ENCODE measurements at regions not wholly inside any gene's neighbourhood (a gene's known extent, or its start where the extent isn't known, plus 50 kb on each side); places are given as distances from the start of the nearest gene placed in this dataset.

DNA sequence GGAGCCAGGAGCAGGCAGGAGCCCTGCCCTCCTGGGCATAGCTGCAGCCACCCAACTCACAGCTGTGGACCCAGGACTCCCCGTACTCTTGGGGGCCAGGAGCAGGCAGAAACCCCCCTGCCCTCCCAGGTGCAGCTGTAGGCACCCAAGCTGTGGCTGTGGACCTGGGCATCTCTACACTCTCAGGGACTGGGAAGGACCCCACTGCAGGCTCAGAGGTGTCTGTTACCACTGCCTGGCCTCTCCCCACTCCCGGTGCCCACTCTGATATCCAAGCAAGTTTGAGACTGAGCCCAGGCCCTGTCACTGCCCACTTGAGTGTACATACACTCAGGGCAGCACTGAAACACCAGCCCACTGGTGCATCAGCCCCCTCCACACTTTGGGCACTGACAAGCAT, 193.5 kb upstream of the MANEA start:
- no peaks in the 10 kb centered on the region for H3K36me3 Mint-ChIP-seq (ENCODE audit: insufficient read depth, unreplicated experiment)
- peaks cover 10% of the 10 kb centered on the region for H3K27me3 Mint-ChIP-seq (ENCODE audit: insufficient read depth, unreplicated experiment)
- no TSS peak for BruUV-seq (replicated peaks)
- peaks cover 6% of the 10 kb centered on the region for H3K9me3 Mint-ChIP-seq (ENCODE audit: unreplicated experiment)
- POLR2A ChIA-PET = no interaction called here
- H3K4me3 Mint-ChIP-seq (ENCODE audit: unreplicated experiment) = no peak overlapping the region
- TF ChIP-seq, protein P1, sequence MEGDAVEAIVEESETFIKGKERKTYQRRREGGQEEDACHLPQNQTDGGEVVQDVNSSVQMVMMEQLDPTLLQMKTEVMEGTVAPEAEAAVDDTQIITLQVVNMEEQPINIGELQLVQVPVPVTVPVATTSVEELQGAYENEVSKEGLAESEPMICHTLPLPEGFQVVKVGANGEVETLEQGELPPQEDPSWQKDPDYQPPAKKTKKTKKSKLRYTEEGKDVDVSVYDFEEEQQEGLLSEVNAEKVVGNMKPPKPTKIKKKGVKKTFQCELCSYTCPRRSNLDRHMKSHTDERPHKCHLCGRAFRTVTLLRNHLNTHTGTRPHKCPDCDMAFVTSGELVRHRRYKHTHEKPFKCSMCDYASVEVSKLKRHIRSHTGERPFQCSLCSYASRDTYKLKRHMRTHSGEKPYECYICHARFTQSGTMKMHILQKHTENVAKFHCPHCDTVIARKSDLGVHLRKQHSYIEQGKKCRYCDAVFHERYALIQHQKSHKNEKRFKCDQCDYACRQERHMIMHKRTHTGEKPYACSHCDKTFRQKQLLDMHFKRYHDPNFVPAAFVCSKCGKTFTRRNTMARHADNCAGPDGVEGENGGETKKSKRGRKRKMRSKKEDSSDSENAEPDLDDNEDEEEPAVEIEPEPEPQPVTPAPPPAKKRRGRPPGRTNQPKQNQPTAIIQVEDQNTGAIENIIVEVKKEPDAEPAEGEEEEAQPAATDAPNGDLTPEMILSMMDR (IDR thresholded peaks at IDR 0.05; ENCODE audit: unreplicated experiment) = no peak
- DNase-seq (ENCODE audit: unreplicated experiment) = no peak
- intact Hi-C loops (cut with micrococcal nuclease) = no loop called here
- no peaks in the 10 kb centered on the region for H3K4me1 Mint-ChIP-seq (ENCODE audit: insufficient read depth, unreplicated experiment)
- CTCF ChIA-PET = interaction anchor here (0.6 to 0.7 kb wide), 2 partner anchors 715 to 1410 kb away, joined by 3 read pairs; no protein-coding TSS in a partner anchor
- H3K27ac Mint-ChIP-seq (ENCODE audit: low read depth, unreplicated experiment) = no peak overlapping the region

DNA sequence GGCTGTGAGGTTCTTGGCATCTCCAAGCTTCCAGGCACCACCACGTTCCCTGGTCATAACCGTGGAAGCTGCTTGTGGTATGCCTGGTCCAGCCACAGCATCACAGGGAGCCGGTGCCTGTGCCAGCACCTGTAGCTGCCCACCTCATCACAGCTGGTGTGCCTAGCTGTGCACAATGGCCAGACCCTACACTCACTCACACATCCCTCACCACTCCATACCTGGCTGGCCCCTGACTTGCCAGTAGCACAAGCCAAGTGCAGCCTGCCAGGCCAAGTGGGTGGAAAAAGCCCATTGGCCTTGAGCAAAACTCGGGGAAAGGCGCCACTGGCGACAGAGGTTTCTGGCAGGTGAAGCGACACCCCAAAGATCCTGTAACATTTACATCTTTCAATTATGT, 192.3 kb upstream of the MANEA start:
- POLR2A ChIA-PET = no interaction called here

DNA sequence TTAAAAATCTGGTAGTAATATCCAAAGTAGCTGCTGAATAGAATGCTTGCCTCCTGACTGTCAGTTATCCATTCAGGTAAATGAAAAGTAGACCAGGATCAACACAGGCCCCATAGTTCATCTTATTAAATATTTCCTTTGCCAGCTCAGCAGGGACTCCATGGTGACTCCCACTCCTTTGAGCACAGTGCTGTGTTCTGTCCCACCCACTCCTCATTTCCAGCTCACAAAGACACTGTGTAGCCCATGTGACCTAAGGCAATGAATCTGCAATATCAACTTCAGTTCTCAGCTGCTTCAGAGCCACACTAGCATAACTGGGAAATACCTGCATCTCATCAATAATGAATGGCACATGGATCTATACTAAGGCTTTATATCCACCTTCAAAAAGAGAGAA, 189.5 kb upstream of the MANEA start:
- no peak overlapping the region for H3K4me3 Mint-ChIP-seq (ENCODE audit: unreplicated experiment)
- POLR2A ChIA-PET = no interaction called here
- H3K27me3 Mint-ChIP-seq (ENCODE audit: insufficient read depth, unreplicated experiment) = peaks cover 20% of the 10 kb centered on the region
- no peak for DNase-seq (ENCODE audit: unreplicated experiment)
- H3K4me1 Mint-ChIP-seq (ENCODE audit: insufficient read depth, unreplicated experiment) = no peaks in the 10 kb centered on the region
- no peaks in the 10 kb centered on the region for H3K36me3 Mint-ChIP-seq (ENCODE audit: insufficient read depth, unreplicated experiment)
- intact Hi-C loops (cut with micrococcal nuclease) = no loop called here
- no peak overlapping the region for H3K27ac Mint-ChIP-seq (ENCODE audit: low read depth, unreplicated experiment)
- no peaks in the 10 kb centered on the region for H3K9me3 Mint-ChIP-seq (ENCODE audit: unreplicated experiment)
- CTCF ChIA-PET = interaction anchor here (0.6 kb wide), 1 partner anchor 1792 kb away, joined by 3 read pairs; no protein-coding TSS in a partner anchor
- TF ChIP-seq, protein P1 (IDR thresholded peaks at IDR 0.05; ENCODE audit: unreplicated experiment) = no peak
- BruUV-seq (replicated peaks) = no TSS peak

More for the DNA sequence above, 192.3 kb upstream of the MANEA start:
- no TSS peak for BruUV-seq (replicated peaks)
- H3K4me3 Mint-ChIP-seq (ENCODE audit: unreplicated experiment) = no peak overlapping the region
- CTCF ChIA-PET = no interaction called here
- H3K27ac Mint-ChIP-seq (ENCODE audit: low read depth, unreplicated experiment) = no peak overlapping the region
- peaks cover 10% of the 10 kb centered on the region for H3K27me3 Mint-ChIP-seq (ENCODE audit: insufficient read depth, unreplicated experiment)
- TF ChIP-seq, protein P1 (IDR thresholded peaks at IDR 0.05; ENCODE audit: unreplicated experiment) = no peak
- intact Hi-C loops (cut with micrococcal nuclease) = no loop called here
- H3K9me3 Mint-ChIP-seq (ENCODE audit: unreplicated experiment) = no peaks in the 10 kb centered on the region
- no peaks in the 10 kb centered on the region for H3K4me1 Mint-ChIP-seq (ENCODE audit: insufficient read depth, unreplicated experiment)
- DNase-seq (ENCODE audit: unreplicated experiment) = no peak
- H3K36me3 Mint-ChIP-seq (ENCODE audit: insufficient read depth, unreplicated experiment) = no peaks in the 10 kb centered on the region

DNA sequence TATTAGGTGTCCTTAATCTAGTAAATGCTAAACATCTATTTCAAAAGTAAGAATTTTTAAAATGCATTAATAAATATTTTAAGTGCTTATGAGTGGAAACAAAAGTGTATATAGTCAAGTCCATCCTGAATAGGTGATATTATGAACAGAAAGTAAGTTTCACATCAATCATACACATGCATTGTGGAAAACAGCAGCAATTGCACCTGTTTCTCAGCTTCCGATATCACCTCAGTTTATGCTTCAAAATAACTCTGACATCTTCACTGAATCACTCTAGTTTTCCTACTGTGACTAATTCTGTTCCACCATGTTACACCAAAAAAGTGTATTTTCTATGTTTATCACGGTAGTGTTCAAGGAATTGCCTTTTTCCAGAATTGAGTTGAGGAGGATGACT, 172.6 kb upstream of the MANEA start:
- Mint-ChIP-seq H3K27ac (ENCODE audit: low read depth, unreplicated experiment) (no peak overlapping the region), H3K4me3 (ENCODE audit: unreplicated experiment) (no peak overlapping the region), H3K9me3 (ENCODE audit: unreplicated experiment) (no peaks in the 10 kb centered on the region), H3K4me1 (ENCODE audit: insufficient read depth, unreplicated experiment) (no peaks in the 10 kb centered on the region), H3K27me3 (ENCODE audit: insufficient read depth, unreplicated experiment) (peaks cover 36% of the 10 kb centered on the region), H3K36me3 (ENCODE audit: insufficient read depth, unreplicated experiment) (no peaks in the 10 kb centered on the region)
- no peak for DNase-seq (ENCODE audit: unreplicated experiment)
- ChIA-PET CTCF (no interaction called here), POLR2A (no interaction called here)
- TF ChIP-seq, protein P1 (IDR thresholded peaks at IDR 0.05; ENCODE audit: unreplicated experiment) = no peak
- intact Hi-C loops (cut with micrococcal nuclease) = no loop called here
- no TSS peak for BruUV-seq (replicated peaks)
